HG03159 (cell line): ENCODE measurements at regions not wholly inside any gene's neighbourhood (a gene's known extent, or its start where the extent isn't known, plus 50 kb on each side); places are given as distances from the start of the nearest gene placed in this dataset.

ENCODE experiments used
- ATAC-seq: cut with Tn5 transposase; IDR thresholded peaks from one replicate; pipeline ENCODE4 v1.9.1; 2021; ENCODE audit warnings: mild to moderate bottlenecking, moderate library complexity; ENCODE audit not compliant: unreplicated experiment

DNA sequence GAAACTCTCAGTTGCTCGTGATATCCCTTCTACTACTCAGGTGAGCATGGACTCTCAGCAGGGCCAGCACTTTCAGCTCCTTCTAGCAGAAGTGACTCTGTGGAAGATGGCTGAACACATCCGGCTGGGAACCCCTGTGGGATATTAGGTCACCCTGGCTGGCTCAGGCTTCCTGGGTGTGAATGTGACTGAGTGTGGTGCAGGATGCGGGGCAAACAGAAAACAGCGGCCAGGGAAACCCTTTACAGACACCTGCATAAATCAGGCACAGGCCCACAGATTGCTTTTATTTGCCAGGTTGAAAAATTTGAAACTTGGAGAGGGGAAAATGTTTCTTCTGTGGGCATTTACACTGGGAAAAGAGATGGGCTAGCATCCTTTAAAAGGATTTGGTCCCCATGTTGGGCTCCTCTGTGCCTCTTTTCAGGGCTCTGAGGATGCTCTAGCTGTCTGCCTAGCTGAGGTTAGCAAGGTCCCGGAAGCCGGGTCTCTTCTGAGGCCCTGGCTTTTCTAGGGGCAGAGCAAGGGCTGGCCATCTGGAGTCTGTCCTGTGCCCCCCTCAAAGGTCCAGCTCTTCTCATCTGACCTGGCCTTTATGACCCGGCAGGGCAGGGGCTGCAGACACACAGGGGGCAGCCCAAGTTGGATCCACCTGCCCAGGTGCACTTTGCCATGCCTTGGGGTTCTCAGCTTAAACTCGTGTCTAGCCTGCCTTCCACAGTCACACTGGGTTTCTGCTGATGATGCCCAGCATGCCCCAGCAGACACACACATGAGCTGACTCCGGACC lies 243.0 kb downstream of the SIPA1L2 start:
- no peak for ATAC-seq

DNA sequence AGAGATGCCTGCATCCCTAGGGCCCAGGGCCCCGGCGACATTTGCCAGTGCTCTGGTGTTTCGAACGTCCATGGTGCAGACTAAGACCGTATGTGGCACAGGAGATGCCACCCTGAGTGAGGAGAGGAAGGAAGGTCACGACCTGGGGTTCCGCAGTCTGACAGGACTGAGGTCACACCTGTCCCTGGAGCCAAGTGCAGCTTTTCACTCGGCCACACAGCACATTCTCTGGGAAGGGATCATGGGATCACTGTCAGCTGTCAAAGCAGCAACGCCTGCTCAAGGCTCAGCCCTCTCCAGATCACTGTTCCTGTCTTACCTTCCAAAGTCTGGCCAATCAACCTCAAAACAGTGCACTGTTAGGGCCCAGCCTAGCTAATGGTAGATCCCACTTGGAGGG lies 243.6 kb downstream of the SIPA1L2 start:
- ATAC-seq, result no peak

DNA sequence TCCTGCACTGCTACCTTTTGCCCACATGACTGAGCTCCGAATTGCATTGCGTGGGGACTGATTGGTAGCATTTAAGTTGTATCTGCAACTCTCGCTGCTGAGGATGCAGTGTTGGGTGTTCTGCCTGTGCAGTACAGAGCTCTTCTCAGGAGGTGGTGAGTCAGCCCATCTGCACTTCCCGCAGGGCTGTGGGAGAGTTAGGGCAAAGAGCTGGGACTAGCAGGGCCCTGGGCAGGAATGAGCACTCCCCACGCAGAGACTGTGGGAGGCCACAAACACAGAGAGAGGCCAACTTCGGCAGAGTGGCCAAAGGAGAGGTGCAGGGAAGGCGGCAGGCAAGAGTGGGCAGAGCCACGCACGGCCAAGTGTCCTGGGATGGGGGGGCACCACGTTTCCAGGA lies 244.7 kb downstream of the SIPA1L2 start:
- ATAC-seq, result no peak

DNA sequence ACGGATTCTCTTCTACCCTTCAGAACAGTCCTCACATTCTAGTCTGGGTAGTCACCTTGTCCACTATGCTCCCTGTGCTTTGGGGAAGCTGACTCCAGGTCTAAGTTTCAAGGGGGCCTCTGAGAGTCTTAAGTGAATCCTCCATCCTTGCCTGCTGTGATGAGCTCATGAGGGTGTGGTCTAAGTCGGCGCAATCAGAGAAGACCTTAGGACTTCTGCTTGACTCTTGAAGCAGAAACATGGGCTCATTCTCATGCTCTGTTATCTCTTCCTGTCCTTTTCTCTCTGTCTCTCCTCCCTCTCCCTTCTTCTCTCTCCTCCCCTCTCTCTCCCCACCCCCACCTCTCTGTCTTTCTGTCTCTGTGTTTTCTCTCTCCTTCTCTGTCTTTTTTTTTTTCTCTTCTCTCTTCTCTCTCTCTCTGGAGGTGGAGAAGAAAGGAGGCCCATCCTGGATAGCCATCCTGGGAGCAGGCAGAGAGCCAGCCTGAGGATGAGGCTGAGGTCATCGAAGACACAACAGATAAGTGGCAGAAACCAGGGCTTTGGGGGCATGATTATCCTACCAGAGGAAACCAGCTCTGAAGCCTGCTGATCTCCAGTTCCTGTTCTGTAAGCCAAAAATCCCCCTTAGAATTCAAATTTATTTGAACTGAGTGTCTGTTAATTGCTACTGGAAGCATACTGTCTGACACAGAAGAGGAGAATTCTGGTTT lies 245.6 kb downstream of the SIPA1L2 start:
- ATAC-seq, result no peak

DNA sequence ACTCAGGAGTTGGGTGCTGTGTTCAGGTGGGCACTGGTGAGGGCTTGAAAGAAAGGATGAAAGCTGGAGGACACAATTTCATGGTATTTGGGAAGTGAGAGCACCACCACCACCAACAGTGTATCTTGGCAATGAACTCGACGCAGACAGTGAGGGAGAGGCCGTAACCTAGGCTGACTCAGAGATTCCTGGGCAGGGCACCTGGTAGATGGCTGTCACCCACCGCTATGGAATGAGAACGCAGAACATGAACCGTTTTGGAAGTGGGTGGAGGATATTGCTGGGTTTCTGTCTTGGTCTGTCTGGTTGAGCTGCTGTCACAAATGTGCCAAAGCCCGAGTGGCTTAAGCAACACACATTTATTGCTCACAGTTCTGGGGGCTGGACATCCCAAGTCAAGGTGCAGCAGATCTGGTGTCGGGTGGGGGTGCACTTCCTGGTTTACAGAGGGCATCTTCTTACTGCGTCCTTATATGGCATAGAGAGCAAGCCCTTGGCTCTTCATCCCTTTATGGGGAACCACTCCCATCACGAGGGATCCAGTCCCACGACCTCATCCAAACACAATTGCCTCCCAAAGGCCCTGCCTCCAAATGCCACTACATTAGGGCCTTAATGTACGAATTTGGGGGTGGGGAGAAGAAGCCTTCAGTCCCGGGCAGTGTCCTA lies 246.3 kb downstream of the SIPA1L2 start:
- ATAC-seq, result no peak

DNA sequence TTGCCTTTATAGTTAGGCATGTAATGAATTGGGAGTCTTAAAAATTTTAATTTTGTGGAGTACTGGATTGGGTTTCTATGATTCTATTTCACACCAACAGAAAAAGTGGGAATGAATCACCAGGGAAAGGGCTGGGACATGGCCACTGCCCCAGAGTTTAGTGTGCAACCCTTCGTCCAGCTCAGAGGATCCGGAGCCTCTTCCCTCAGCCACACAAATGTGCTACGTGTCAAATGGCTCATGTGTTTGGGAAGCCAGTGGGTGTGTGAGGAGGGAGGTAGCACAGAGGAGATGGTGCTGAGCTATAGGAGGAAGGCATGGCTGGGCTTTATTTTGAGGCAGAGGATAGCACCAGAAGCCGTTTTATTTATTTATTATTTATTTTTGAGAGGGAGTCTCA lies 247.3 kb downstream of the SIPA1L2 start:
- no peak for ATAC-seq

DNA sequence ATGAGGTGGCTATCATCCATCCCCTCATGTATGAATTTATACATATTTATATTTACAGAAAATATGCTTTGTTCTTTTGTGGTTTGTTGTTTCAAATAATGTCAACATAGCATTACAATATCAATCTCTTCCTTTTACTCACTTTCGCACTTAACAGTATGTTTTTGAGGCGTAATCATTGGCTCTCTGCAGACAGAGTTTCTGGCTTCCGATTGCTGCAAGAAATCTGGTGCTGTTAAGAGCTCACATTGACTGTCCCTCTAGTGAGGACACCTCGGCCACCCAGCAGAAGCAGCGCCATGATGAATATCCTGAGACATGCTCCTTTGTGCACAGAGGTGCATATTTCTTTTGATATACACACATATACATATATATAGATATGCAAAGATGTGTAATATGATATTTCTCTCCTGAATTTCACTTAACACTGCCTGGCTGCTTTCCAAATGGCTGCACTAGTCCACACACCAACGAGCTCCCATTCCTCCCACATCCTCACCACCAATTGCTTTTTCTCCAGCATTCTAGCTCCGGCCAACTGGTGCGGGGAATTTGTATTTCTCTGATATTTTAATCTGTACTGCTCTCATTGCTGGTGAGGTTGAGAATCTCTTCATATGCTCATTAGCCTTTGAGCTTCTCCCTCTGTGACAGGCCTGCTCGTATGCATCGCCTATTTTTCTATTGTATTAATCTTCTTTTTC lies 248.4 kb downstream of the SIPA1L2 start:
- no peak for ATAC-seq

DNA sequence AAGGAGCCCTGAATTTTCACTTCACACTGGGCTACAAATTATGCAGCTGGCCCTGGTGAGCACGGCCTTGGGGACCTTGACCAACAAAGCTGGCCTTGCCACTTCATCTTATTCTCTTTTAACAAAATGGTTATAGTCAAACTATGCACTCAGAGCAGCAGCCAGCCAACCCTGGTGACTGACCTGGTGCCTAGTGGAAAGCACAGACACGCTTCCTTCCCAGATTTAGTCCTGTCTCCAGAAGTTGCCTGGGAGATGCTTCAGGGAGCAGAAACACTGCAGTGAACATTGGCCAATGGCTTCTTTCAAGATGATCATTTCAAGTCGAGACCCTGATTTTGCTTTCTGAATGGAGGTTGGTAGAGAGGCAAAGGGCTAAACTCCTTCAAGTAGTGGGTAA lies 249.3 kb downstream of the SIPA1L2 start:
- ATAC-seq, result no peak

DNA sequence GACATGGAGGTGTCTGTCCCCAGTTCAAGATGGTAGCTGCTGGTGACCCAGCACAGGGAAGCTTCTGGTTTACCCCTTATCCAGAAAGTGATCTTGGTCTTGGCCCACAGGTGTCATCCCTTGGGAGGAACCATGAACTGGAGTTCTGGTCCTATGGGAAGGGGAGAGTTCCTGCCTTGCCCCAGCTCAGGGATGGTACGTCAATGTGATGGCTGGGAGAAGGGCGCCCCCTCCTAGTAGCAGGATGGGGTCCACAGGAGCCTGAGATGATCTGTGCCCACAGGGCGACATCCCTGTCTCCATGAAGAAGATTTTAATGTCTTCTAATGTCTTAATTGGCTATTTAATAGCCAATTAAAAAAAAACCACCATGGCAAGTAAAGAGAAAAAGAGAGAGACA lies 249.8 kb downstream of the SIPA1L2 start:
- no peak for ATAC-seq

DNA sequence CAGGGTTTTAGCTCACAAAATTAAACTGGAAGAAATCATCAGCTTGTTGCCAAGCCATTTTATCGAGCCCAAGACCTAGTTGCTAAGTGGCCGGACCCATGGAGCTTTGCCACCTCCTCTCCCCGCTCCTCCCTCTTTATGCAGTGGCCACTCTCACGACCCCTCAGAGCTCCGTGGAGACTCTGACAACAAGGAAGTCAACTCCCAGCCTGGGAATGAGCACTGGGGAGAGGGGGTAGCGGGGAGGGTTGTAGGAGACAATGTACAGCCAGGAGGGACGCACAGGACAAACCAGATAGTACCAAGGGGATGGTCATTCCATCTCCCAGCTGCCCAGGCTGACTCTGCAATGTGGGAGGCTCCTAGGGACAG lies 250.9 kb downstream of the SIPA1L2 start:
- no peak for ATAC-seq

DNA sequence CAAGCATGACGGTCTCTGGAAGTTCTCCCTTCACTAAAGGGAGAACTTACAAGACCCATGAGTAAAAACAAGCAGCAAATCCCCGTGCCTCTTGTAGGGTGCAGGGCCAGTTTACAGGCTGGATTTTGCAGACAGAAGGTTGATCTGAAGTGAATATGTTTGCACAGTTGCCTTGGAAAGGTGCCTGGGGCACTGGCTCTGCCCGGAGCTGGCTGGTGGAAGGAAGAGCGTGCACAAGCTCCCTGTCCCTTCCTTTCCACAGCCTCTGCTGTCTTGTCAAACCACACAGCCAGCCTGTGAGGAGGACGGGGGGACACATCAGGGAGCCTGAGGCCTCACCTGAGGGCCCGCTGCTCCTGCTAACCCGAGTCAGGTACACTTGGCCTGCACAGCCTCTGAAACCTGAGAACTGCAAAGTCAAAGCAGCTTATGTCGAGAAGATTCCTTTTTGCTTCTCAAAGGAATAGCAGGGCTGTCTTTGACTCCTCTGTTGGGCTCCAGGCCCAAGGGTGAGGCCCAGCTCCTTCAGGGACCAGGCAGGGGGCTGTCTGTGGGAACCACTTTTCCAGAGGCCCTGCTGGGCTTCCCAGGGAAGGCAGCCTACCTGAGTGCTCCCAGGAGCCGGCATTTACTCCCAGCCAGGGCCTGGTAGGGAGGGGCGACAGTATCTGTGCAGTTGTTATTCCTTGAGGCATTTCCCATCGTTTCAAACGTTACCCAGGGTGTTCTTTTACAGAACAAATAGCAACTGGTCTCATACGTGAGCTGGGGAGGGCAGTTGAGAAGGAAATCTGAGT lies 251.5 kb downstream of the SIPA1L2 start:
- ATAC-seq, result no peak

DNA sequence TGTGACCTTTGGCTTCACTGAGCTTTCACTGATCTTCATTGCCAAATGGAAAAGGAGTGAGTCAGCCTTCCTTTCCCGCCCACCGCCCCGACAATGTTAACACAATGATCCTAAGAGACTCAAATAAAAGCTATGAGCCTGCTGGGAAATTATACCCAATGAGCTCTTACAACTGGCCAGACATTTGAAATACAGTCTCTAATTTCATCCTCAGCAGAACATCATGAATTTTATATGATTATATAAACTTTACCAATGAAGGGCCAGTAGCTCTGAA lies 252.5 kb downstream of the SIPA1L2 start:
- ATAC-seq, result no peak

DNA sequence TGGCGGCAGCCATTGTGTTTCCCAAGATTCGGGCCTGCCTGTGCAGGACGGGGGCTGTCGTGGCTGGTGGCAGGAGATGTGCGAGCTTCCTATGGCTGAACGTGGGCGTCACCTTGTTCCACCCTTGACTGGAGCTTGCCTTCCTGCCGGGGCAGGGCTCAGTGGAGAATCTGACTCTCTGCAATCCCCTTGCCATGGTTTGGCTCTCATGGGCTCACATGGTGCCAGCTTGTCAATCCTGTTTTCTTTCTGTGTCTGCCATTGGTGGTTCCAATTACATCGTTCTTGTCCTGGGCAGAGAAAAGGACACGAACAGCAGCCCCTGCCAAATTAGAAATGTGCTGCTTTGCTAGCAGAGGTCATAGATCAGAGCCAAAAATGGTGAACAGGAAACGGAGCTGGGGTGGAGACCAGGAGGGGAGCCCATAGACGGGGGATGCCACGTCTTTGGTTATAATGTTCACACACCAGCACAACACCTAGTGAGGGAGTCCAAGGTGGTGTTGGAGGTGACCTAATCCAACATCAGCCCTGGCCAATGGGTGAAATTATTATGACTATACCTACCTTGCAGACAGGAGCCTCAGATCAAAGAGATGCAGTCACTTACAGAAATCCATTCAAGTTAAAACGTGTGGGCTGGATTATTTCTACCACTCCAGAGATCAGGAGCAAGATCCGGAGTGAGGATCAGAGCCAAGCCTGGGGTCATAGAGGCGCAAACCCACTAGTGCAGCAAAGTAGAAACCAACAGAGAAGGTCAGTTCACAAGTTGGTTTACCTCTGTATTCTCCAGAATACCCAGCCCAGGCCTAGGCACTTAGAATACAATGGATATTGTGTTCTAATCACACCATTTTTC lies 253.1 kb downstream of the SIPA1L2 start:
- no peak for ATAC-seq

DNA sequence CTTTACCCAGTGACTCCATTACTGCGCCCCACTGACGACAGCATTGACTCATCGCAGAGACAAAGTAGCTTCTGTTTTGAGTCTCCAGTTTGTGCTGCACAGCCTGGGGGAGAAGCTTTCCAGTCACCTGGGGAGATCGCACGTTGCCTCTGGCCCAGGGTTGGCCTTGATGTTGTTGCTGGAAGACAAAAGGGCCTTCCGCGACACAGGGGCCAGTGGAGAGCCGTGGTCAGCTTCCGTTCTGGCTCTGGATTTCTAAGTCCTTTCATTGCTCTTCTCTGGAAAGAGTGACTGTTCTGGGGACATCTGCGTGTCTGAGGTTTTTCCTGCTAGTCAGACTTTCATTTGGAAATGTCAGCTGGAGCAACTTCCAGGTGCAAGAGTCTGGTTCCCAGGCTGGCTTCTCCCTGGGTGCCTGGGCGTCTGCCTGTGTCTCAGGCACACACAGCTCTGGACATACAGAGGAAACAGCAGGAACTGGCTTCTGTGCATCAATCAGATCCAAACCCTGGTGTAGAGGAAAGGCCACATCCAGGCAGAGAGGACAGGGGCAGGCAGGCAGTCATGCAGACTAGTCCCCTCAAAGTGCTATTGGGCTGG lies 257.0 kb downstream of the SIPA1L2 start:
- ATAC-seq, result no peak

DNA sequence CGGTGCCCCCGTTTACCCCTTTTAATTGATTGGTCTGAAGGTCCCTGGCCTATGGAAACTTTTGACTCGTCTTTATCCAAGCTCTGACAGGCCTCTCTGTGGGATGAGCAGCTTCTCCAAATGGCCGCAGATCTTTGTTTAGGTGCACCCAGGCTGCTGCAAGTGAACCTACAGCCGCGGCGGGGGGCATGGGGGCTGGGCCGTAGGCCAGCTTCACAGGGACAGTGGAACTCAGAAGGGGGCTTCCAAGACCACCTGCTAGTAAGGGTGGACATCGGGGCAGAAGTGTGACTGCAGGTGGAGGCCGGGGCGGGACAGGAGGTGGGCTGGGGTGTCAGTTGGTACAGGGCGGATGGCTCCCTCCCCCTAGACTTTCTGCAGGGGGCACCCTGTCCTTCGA lies 257.5 kb downstream of the SIPA1L2 start:
- no peak for ATAC-seq

DNA sequence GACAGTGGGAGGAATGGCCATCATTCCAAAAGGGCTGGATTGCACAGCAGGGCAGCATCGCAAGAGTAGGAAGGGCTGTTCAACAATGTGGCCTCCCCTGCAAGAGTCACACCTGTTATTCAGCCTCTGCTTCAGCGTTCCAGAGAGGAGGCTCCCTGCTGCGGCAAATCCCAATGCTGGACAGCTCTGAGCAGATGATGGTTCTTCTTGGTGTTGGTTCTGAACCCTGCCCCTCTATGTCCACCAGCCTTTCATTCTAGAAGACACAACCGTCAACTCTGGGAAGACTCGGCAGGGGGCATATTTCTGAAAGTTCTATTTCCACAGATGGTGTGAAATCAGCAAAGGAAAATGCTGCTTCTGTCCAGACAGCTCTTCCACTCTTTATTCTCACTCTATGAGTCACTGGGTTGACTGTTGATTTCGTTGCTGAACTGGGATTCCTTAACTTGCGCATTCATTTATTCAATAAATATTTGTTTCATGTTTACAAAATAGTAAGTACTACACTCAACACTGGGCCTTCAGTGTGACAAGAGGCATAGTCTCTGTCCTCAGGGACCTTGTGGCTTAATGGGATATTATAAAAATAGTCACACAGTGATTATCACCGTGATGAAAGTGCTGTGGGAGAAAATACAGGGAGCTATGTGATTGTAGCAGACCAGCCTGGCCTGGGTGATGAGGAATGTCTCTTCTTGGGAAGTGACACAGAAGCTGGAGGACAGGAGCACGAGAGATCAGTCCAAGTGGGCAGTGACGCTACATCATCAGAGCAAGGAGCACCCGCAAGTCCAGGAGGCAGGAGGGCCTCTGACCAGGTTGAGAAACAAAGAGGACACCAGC lies 260.3 kb downstream of the SIPA1L2 start:
- no peak for ATAC-seq

DNA sequence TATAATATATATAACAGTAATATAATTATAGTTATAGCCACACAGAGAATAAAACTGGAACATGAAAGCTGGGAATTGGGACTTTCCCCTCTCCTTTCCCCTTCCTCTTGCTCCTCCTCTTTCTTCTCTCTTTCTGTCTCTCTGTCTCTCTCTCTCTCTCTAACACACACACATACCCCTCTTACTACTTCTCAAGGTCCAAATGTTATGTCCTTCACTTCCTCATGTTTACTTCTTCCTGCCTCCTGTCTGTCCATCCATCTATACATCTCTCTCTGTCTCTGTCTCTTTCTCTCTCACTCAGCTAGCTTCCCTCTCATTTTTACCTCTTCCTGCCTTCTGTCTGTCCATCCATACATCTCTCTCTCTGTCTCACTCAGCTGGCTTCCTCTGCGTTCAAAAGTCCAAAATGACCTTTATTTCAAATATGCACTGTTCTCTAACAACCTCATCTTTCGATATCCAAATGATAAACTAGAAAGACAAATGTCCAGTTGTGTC lies 261.1 kb downstream of the SIPA1L2 start:
- ATAC-seq, result no peak

DNA sequence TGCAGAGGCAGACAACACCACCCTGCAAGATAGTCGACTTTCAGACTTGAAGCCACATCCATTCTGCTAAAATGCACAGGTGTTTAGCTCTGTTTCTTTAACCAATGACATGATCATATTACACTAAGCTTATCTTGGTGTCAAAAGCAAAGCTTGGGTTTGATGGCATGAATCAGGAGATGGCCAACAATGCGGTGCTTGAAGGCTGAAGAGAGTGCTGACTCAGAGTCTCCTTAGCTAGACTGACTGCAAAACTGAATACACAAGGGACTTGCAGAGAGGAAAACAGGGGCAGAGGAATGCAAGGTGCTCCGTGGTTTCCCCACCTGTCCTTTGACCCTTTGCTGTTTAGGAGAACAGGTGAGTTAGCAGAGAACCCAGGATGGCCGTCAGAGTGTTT lies 262.6 kb downstream of the SIPA1L2 start:
- ATAC-seq, result no peak
